ENCODE measurements at regions not wholly inside any gene's neighbourhood (a gene's known extent, or its start where the extent isn't known, plus 50 kb on each side); places are given as distances from the start of the nearest gene placed in this dataset.

DNA sequence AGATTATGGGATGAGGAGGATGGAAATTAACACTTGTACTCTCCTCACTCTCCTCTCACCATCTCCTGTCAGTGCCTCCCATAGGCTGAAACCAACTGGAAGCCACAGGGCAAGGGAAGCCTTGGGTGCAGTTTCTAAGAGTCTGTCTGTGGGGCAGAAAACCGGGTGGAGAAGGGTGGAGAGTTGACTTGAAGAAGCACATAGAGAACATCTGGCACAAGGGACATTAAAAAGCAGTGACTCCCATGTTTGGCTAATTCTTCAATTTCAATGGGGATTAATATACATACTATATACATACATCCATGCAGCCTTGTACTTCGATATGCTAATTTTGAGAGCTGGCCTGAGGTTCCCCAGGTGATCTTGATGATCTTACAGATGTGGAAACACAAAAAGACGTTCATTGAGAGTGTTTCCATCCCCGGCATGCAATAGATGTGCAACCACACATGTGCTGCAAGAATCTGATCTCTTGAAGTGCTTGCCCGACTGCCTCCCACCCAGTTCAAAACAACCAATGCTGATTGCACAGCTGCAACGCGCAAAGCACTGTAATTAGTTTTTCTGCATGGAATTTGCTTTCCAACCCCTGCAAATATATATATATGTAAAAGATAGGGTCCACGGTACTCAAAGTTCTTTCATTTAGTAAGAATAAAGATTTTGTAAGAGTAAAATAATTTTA lies 121.9 kb upstream of the TMC3 start:
- H3K9me3 Mint-ChIP-seq, result no peaks in the 10 kb centered on the region; the same call in 2 of the 3 replicates
- Histone ChIP-seq H3K27ac (ENCODE audit: low read depth) (no peak overlapping the region), H3K9me2 (ENCODE audit: insufficient read depth) (0 out of 2 replicates have a peak, but pooled peaks cover 6% of the 10 kb centered on the region), H3K27me3 (ENCODE audit: insufficient read depth) (no peaks in the 10 kb centered on the region), H3F3A (replicated peaks; ENCODE audit: low read depth) (no peaks in the 10 kb centered on the region), H3K4me3 (no peak overlapping the region), H3K36me3 (ENCODE audit: insufficient read depth) (no peaks in the 10 kb centered on the region), H3K79me2 (replicated peaks; ENCODE audit: insufficient read depth) (no peaks in the 10 kb centered on the region), H4K20me1 (replicated peaks; ENCODE audit: insufficient read depth) (no peaks in the 10 kb centered on the region), H3K4me1 (ENCODE audit: insufficient read depth) (no peaks in the 10 kb centered on the region), H2AFZ (no peak overlapping the region; the same call in 1 of the 2 replicates), H3K4me2 (no peak overlapping the region)
- TF ChIP-seq STAT1 (IDR thresholded peaks at IDR 0.05; ENCODE audit: unreplicated experiment), result no peak
- TF ChIP-seq, protein P1, sequence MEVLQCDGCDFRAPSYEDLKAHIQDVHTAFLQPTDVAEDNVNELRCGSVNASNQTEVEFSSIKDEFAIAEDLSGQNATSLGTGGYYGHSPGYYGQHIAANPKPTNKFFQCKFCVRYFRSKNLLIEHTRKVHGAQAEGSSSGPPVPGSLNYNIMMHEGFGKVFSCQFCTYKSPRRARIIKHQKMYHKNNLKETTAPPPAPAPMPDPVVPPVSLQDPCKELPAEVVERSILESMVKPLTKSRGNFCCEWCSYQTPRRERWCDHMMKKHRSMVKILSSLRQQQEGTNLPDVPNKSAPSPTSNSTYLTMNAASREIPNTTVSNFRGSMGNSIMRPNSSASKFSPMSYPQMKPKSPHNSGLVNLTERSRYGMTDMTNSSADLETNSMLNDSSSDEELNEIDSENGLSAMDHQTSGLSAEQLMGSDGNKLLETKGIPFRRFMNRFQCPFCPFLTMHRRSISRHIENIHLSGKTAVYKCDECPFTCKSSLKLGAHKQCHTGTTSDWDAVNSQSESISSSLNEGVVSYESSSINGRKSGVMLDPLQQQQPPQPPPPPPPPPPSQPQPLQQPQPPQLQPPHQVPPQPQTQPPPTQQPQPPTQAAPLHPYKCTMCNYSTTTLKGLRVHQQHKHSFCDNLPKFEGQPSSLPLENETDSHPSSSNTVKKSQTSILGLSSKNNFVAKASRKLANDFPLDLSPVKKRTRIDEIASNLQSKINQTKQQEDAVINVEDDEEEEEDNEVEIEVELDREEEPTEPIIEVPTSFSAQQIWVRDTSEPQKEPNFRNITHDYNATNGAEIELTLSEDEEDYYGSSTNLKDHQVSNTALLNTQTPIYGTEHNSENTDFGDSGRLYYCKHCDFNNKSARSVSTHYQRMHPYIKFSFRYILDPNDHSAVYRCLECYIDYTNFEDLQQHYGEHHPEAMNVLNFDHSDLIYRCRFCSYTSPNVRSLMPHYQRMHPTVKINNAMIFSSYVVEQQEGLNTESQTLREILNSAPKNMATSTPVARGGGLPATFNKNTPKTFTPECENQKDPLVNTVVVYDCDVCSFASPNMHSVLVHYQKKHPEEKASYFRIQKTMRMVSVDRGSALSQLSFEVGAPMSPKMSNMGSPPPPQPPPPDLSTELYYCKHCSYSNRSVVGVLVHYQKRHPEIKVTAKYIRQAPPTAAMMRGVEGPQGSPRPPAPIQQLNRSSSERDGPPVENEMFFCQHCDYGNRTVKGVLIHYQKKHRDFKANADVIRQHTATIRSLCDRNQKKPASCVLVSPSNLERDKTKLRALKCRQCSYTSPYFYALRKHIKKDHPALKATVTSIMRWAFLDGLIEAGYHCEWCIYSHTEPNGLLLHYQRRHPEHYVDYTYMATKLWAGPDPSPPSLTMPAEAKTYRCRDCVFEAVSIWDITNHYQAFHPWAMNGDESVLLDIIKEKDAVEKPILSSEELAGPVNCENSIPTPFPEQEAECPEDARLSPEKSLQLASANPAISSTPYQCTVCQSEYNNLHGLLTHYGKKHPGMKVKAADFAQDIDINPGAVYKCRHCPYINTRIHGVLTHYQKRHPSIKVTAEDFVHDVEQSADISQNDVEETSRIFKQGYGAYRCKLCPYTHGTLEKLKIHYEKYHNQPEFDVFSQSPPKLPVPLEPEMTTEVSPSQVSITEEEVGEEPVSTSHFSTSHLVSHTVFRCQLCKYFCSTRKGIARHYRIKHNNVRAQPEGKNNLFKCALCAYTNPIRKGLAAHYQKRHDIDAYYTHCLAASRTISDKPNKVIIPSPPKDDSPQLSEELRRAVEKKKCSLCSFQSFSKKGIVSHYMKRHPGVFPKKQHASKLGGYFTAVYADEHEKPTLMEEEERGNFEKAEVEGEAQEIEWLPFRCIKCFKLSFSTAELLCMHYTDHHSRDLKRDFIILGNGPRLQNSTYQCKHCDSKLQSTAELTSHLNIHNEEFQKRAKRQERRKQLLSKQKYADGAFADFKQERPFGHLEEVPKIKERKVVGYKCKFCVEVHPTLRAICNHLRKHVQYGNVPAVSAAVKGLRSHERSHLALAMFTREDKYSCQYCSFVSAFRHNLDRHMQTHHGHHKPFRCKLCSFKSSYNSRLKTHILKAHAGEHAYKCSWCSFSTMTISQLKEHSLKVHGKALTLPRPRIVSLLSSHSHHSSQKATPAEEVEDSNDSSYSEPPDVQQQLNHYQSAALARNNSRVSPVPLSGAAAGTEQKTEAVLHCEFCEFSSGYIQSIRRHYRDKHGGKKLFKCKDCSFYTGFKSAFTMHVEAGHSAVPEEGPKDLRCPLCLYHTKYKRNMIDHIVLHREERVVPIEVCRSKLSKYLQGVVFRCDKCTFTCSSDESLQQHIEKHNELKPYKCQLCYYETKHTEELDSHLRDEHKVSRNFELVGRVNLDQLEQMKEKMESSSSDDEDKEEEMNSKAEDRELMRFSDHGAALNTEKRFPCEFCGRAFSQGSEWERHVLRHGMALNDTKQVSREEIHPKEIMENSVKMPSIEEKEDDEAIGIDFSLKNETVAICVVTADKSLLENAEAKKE (CRISPR knock-in tag; IDR thresholded peaks at IDR 0.05), result no peak
- no peak for TF ChIP-seq EZH2phosphoT487 (IDR thresholded peaks at IDR 0.05; ENCODE audit: unreplicated experiment)
- no peak for TF ChIP-seq EZH2 (IDR thresholded peaks at IDR 0.05; ENCODE audit: low read depth, unreplicated experiment)
- TF ChIP-seq, protein P2, sequence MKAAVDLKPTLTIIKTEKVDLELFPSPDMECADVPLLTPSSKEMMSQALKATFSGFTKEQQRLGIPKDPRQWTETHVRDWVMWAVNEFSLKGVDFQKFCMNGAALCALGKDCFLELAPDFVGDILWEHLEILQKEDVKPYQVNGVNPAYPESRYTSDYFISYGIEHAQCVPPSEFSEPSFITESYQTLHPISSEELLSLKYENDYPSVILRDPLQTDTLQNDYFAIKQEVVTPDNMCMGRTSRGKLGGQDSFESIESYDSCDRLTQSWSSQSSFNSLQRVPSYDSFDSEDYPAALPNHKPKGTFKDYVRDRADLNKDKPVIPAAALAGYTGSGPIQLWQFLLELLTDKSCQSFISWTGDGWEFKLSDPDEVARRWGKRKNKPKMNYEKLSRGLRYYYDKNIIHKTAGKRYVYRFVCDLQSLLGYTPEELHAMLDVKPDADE (IDR thresholded peaks at IDR 0.05), result no peak
- no peak for TF ChIP-seq JUNB (IDR thresholded peaks at IDR 0.05; ENCODE audit: unreplicated experiment)
- no peak for TF ChIP-seq ZNF331 (CRISPR knock-in tag; IDR thresholded peaks at IDR 0.05; ENCODE audit: low read depth)
- TF ChIP-seq, protein P3, sequence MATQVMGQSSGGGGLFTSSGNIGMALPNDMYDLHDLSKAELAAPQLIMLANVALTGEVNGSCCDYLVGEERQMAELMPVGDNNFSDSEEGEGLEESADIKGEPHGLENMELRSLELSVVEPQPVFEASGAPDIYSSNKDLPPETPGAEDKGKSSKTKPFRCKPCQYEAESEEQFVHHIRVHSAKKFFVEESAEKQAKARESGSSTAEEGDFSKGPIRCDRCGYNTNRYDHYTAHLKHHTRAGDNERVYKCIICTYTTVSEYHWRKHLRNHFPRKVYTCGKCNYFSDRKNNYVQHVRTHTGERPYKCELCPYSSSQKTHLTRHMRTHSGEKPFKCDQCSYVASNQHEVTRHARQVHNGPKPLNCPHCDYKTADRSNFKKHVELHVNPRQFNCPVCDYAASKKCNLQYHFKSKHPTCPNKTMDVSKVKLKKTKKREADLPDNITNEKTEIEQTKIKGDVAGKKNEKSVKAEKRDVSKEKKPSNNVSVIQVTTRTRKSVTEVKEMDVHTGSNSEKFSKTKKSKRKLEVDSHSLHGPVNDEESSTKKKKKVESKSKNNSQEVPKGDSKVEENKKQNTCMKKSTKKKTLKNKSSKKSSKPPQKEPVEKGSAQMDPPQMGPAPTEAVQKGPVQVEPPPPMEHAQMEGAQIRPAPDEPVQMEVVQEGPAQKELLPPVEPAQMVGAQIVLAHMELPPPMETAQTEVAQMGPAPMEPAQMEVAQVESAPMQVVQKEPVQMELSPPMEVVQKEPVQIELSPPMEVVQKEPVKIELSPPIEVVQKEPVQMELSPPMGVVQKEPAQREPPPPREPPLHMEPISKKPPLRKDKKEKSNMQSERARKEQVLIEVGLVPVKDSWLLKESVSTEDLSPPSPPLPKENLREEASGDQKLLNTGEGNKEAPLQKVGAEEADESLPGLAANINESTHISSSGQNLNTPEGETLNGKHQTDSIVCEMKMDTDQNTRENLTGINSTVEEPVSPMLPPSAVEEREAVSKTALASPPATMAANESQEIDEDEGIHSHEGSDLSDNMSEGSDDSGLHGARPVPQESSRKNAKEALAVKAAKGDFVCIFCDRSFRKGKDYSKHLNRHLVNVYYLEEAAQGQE (IDR thresholded peaks at IDR 0.05; ENCODE audit: unreplicated experiment), result no peak
- no peak for TF ChIP-seq ZNF114 (CRISPR knock-in tag; IDR thresholded peaks at IDR 0.05)
- no peak overlapping the region for H3K4me3 Mint-ChIP-seq
- no peaks in the 10 kb centered on the region; the same call in 2 of the 3 replicates for H3K36me3 Mint-ChIP-seq (ENCODE audit: low read depth)
- ATAC-seq (no peak), DNase-seq (ENCODE audit: low spot score) (no peak)
- H3K4me1 Mint-ChIP-seq, result peaks cover 8% of the 10 kb centered on the region
- H3K27ac Mint-ChIP-seq, result no peak overlapping the region
- no peaks in the 10 kb centered on the region for H3K27me3 Mint-ChIP-seq (ENCODE audit: insufficient read depth, low read depth, poor library complexity)

Measured in GM23338 (cell line).